ENCODE measurements at regions not wholly inside any gene's neighbourhood (a gene's known extent, or its start where the extent isn't known, plus 50 kb on each side); places are given as distances from the start of the nearest gene placed in this dataset.

GRCh38 chr16:11465675-11466074 lies 120.4 kb downstream of the RMI2 start:
- TF ChIP-seq CTCF (IDR thresholded peaks at IDR 0.05 in 2 of 3, conservative IDR thresholded peaks at IDR 0.05 in 1 of 3; ENCODE audit: control insufficient read depth in 2 of 3, extremely low read depth in 1 of 3, insufficient read depth in 1 of 3, low read depth in 3 of 3, low read length in 3 of 3) (no peak), POLR2AphosphoS5 (IDR thresholded peaks at IDR 0.05; ENCODE audit: low read length) (no peak), POLR2AphosphoS2 (IDR thresholded peaks at IDR 0.05; ENCODE audit: low read depth, low read length) (no peak), CREB1 (IDR thresholded peaks at IDR 0.05; ENCODE audit: low read depth) (no peak), SIX5 (IDR thresholded peaks at IDR 0.05; ENCODE audit: low read depth, low read length, severe bottlenecking) (no peak), KDM1A (IDR thresholded peaks at IDR 0.05; ENCODE audit: borderline replicate concordance) (no peak), EGR1 (IDR thresholded peaks at IDR 0.05; ENCODE audit: borderline replicate concordance in 1 of 2, low read depth in 2 of 2, low read length in 2 of 2) (no peak), CEBPB (IDR thresholded peaks at IDR 0.05; ENCODE audit: borderline replicate concordance in 1 of 2, low read depth in 2 of 2, low read length in 2 of 2) (no peak), BACH1 (IDR thresholded peaks at IDR 0.05; ENCODE audit: borderline replicate concordance) (no peak), BCL3 (IDR thresholded peaks at IDR 0.05; ENCODE audit: borderline replicate concordance, insufficient read depth, low read depth, low read length, poor library complexity, severe bottlenecking) (no peak)

All from GM12878 (cell line).